Neural cell (in vitro differentiated cells): ENCODE measurements at regions not wholly inside any gene's neighbourhood (a gene's known extent, or its start where the extent isn't known, plus 50 kb on each side); places are given as distances from the start of the nearest gene placed in this dataset.

Source experiments
- H2AFZ ChIP-seq: fragments of 200-600, 300-800 bp; sonication (generic), shearing (Covaris generic); 2 replicates; pipeline ENCODE4 v1.6.0; 2014; ENCODE audit warnings: low read depth, mild to moderate bottlenecking, antibody characterized with exemption, low read length, moderate library complexity
- H3F3A ChIP-seq: fragments of 200-600 bp; shearing (Covaris generic); 2 replicates; pipeline ENCODE4 v1.6.1; 2016; ENCODE audit warnings: mild to moderate bottlenecking, moderate library complexity, mixed read lengths, antibody characterized with exemption, low read length; ENCODE audit not compliant: insufficient read depth, poor library complexity, severe bottlenecking
- H3K27ac ChIP-seq: fragments of 200-600, 300-800 bp; sonication (generic), shearing (Covaris generic); 2 replicates; pipeline ENCODE4 v1.5.1; 2014; ENCODE audit warnings: mild to moderate bottlenecking, low read length, moderate library complexity
- H3K27me3 ChIP-seq: fragments of 300-800, 200-600 bp; sonication (generic), shearing (Covaris generic); 2 replicates; pipeline ENCODE4 v1.6.0; 2014; ENCODE audit warnings: mild to moderate bottlenecking, low read depth, low read length, moderate library complexity; ENCODE audit not compliant: insufficient read depth
- H3K36me3 ChIP-seq: fragments of 300-800, 200-600 bp; sonication (generic), shearing (Covaris generic); 2 replicates; pipeline ENCODE4 v1.5.1; 2014; ENCODE audit warnings: mild to moderate bottlenecking, antibody characterized with exemption, low read length, moderate library complexity; ENCODE audit not compliant: insufficient read depth
- H3K4me2 ChIP-seq: fragments of 300-800, 200-600 bp; sonication (generic), shearing (Covaris generic); 2 replicates; pipeline ENCODE4 v1.6.0; 2014; ENCODE audit warnings: mild to moderate bottlenecking, low read length
- H3K4me3 ChIP-seq: fragments of 300-800, 200-600 bp; sonication (generic), shearing (Covaris generic); 2 replicates; pipeline ENCODE4 v1.5.1; 2014; ENCODE audit warnings: mild to moderate bottlenecking, low read length, moderate library complexity
- H3K79me2 ChIP-seq: fragments of 200-600 bp; shearing (Covaris generic); replicated peaks from 2 replicates; pipeline ENCODE4 v1.6.0; 2014; ENCODE audit warnings: mild to moderate bottlenecking, low read length, moderate library complexity; ENCODE audit not compliant: insufficient read depth
- H3K9ac ChIP-seq: fragments of 300-800, 200-600 bp; sonication (generic), shearing (Covaris generic); 2 replicates; pipeline ENCODE4 v1.6.1; 2016; ENCODE audit warnings: mild to moderate bottlenecking, low read length, mixed read lengths
- H3K9me2 ChIP-seq: fragments of 200-600 bp; shearing (Covaris generic); 2 replicates; pipeline ENCODE4 v1.6.1; 2016; ENCODE audit warnings: mild to moderate bottlenecking, low read length, mixed read lengths; ENCODE audit not compliant: insufficient read depth
- H3K9me3 ChIP-seq: fragments of 200-600, 300-800 bp; sonication (generic), shearing (Covaris generic); 2 replicates; pipeline ENCODE4 v1.6.1; 2016; ENCODE audit warnings: mild to moderate bottlenecking, mixed run types, low read length, moderate library complexity, mixed read lengths
- H4K20me1 ChIP-seq: fragments of 200-600 bp; shearing (Covaris generic); 2 replicates; pipeline ENCODE4 v1.6.1; 2016; ENCODE audit warnings: mild to moderate bottlenecking, mixed run types; ENCODE audit not compliant: insufficient read depth
- EP300 ChIP-seq: fragments of 450-650 bp; conservative IDR thresholded peaks from 2 replicates; pipeline ENCODE4 v1.6.1; 2014; ENCODE audit warnings: antibody characterized with exemption, mild to moderate bottlenecking, moderate library complexity; ENCODE audit not compliant: poor library complexity, severe bottlenecking
- EZH2 ChIP-seq: fragments of 200-600, 300-800 bp; shearing (Covaris generic), sonication (generic); IDR thresholded peaks from 2 replicates; pipeline ENCODE4 v1.6.1; 2014; ENCODE audit warnings: antibody characterized with exemption, low read length, borderline replicate concordance, mild to moderate bottlenecking; ENCODE audit not compliant: insufficient read depth, poor library complexity, severe bottlenecking
- MXI1 ChIP-seq: fragments of 450-650 bp; conservative IDR thresholded peaks from 2 replicates; pipeline ENCODE4 v1.6.1; 2014; ENCODE audit warnings: antibody characterized with exemption, mild to moderate bottlenecking; ENCODE audit not compliant: poor library complexity, severe bottlenecking
- POLR2AphosphoS5 ChIP-seq: IDR thresholded peaks from 2 replicates; pipeline ENCODE4 v1.6.1; 2012
- RAD21 ChIP-seq: fragments of 450-650 bp; conservative IDR thresholded peaks from 2 replicates; pipeline ENCODE4 v1.6.1; 2014; ENCODE audit warnings: antibody characterized with exemption, mild to moderate bottlenecking, moderate library complexity
- SMC3 ChIP-seq: fragments of 450-650 bp; conservative IDR thresholded peaks from 2 replicates; pipeline ENCODE4 v1.6.1; 2014; ENCODE audit warnings: antibody characterized with exemption, mild to moderate bottlenecking, moderate library complexity; ENCODE audit not compliant: poor library complexity
- TAF1 ChIP-seq: IDR thresholded peaks from 2 replicates; pipeline ENCODE4 v1.6.1; 2012; ENCODE audit warnings: low read depth
- TF ChIP-seq, protein P1 (sequence below): fragments of 450-650 bp; IDR thresholded peaks from 2 replicates; pipeline ENCODE4 v1.5.1; 2014; ENCODE audit warnings: antibody characterized with exemption, mild to moderate bottlenecking, moderate library complexity; ENCODE audit not compliant: poor library complexity, severe bottlenecking
- TF ChIP-seq, protein P2 (sequence below): IDR thresholded peaks from 2 replicates; pipeline ENCODE4 v1.6.1; 2012; ENCODE audit warnings: borderline replicate concordance

DNA sequence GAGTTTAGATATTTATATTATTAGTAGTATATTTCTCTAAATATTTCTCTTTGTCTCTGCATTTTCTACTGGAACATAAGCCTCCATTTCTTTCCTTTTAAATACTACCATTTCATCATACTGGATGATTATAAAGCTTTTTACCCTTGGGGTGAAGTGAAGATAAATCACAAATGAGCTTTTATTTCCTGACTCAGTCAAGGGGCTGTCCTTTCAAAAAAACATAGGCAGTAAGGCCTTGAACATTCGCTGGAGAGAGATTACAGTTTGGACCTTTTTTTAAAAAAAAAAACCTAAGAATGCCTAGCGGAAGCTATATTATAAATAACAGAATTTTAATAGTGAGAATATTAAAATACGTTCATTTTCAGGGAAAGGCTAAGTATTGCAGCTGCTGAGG is 268.8 kb upstream of the PCDH9 start:
- no peak overlapping the region for H2AFZ ChIP-seq
- H4K20me1 ChIP-seq, result no peaks in the 10 kb centered on the region
- no peaks in the 10 kb centered on the region for H3K9me3 ChIP-seq
- H3K9me2 ChIP-seq, result no peaks in the 10 kb centered on the region
- no peak overlapping the region for H3K4me2 ChIP-seq
- no peak overlapping the region for H3K27ac ChIP-seq
- H3K36me3 ChIP-seq, result no peaks in the 10 kb centered on the region
- H3K4me3 ChIP-seq, result no peak overlapping the region
- TF ChIP-seq MXI1, result no peak
- TF ChIP-seq EP300, result no peak
- TF ChIP-seq EZH2, result no peak
- TF ChIP-seq SMC3, result no peak
- TF ChIP-seq POLR2AphosphoS5, result no peak
- TF ChIP-seq, protein P1, sequence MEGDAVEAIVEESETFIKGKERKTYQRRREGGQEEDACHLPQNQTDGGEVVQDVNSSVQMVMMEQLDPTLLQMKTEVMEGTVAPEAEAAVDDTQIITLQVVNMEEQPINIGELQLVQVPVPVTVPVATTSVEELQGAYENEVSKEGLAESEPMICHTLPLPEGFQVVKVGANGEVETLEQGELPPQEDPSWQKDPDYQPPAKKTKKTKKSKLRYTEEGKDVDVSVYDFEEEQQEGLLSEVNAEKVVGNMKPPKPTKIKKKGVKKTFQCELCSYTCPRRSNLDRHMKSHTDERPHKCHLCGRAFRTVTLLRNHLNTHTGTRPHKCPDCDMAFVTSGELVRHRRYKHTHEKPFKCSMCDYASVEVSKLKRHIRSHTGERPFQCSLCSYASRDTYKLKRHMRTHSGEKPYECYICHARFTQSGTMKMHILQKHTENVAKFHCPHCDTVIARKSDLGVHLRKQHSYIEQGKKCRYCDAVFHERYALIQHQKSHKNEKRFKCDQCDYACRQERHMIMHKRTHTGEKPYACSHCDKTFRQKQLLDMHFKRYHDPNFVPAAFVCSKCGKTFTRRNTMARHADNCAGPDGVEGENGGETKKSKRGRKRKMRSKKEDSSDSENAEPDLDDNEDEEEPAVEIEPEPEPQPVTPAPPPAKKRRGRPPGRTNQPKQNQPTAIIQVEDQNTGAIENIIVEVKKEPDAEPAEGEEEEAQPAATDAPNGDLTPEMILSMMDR, result no peak
- TF ChIP-seq, protein P2, sequence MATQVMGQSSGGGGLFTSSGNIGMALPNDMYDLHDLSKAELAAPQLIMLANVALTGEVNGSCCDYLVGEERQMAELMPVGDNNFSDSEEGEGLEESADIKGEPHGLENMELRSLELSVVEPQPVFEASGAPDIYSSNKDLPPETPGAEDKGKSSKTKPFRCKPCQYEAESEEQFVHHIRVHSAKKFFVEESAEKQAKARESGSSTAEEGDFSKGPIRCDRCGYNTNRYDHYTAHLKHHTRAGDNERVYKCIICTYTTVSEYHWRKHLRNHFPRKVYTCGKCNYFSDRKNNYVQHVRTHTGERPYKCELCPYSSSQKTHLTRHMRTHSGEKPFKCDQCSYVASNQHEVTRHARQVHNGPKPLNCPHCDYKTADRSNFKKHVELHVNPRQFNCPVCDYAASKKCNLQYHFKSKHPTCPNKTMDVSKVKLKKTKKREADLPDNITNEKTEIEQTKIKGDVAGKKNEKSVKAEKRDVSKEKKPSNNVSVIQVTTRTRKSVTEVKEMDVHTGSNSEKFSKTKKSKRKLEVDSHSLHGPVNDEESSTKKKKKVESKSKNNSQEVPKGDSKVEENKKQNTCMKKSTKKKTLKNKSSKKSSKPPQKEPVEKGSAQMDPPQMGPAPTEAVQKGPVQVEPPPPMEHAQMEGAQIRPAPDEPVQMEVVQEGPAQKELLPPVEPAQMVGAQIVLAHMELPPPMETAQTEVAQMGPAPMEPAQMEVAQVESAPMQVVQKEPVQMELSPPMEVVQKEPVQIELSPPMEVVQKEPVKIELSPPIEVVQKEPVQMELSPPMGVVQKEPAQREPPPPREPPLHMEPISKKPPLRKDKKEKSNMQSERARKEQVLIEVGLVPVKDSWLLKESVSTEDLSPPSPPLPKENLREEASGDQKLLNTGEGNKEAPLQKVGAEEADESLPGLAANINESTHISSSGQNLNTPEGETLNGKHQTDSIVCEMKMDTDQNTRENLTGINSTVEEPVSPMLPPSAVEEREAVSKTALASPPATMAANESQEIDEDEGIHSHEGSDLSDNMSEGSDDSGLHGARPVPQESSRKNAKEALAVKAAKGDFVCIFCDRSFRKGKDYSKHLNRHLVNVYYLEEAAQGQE, result no peak
- TF ChIP-seq RAD21, result no peak
- no peak for TF ChIP-seq TAF1
- H3K27me3 ChIP-seq, result no peaks in the 10 kb centered on the region
- no peaks in the 10 kb centered on the region for H3F3A ChIP-seq
- H3K79me2 ChIP-seq, result no peaks in the 10 kb centered on the region
- no peak overlapping the region for H3K9ac ChIP-seq

DNA sequence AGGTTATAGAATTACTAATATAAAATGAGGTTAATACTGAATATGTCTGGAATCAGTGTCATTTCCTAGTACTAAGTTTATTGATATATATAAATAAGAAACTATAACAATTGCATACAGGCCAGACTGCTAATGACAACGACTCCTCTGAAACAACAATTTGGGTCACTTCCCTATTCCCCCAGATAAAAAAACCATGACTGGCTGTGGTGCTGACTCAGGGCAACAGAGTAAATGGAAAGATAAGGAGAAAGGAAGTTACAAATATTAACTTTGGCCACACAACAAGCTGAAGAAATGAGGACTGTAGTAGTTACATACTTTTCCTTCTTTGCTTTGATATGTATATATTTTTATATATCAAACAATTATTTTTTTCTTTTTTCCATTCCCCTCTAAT is 263.7 kb upstream of the PCDH9 start:
- Histone ChIP-seq H3K9ac (no peak overlapping the region), H3K9me3 (no peaks in the 10 kb centered on the region), H3K9me2 (no peaks in the 10 kb centered on the region), H3F3A (no peaks in the 10 kb centered on the region), H3K4me3 (no peak overlapping the region), H3K36me3 (no peaks in the 10 kb centered on the region), H3K4me2 (no peak overlapping the region), H3K27me3 (no peaks in the 10 kb centered on the region), H3K79me2 (no peaks in the 10 kb centered on the region), H2AFZ (no peak overlapping the region), H3K27ac (no peak overlapping the region), H4K20me1 (no peaks in the 10 kb centered on the region)
- TF ChIP-seq MXI1, result no peak
- TF ChIP-seq, protein P2, result no peak
- TF ChIP-seq TAF1, result no peak
- no peak for TF ChIP-seq SMC3
- TF ChIP-seq, protein P1, result no peak
